ENCODE measurements at regions not wholly inside any gene's neighbourhood (a gene's known extent, or its start where the extent isn't known, plus 50 kb on each side); places are given as distances from the start of the nearest gene placed in this dataset.
"Not testable (repeated sequence)": the region's sequence is repeated elsewhere in the genome, so short reads cannot be mapped to it uniquely, and the experiment has no call there.

- DNase-seq (ENCODE audit: low read depth): no peak
Observed at GRCh38 chr2:117199511-117199910, 615.0 kb upstream of the DDX18 start.

GRCh38 chr2:117212562-117212961 lies 601.9 kb upstream of the DDX18 start:
- DNase-seq (ENCODE audit: low read depth): no peak

- no peak for DNase-seq (ENCODE audit: low read depth)
Observed at GRCh38 chr2:117217145-117217544, 597.3 kb upstream of the DDX18 start.

GRCh38 chr2:117222809-117223208 lies 591.7 kb upstream of the DDX18 start:
- DNase-seq (ENCODE audit: low read depth): no peak

- no peak for DNase-seq (ENCODE audit: low read depth)
Observed at GRCh38 chr2:117232305-117232704, 582.2 kb upstream of the DDX18 start.

GRCh38 chr2:117257362-117257761 lies 557.1 kb upstream of the DDX18 start:
- DNase-seq (ENCODE audit: low read depth): no peak

- no peak for DNase-seq (ENCODE audit: low read depth)
Observed at GRCh38 chr2:117269574-117269973, 544.9 kb upstream of the DDX18 start.

GRCh38 chr2:117271631-117272030 lies 542.9 kb upstream of the DDX18 start:
- DNase-seq (ENCODE audit: low read depth): no peak

GRCh38 chr2:117273009-117273671 lies 541.4 kb upstream of the DDX18 start:
- no peak for DNase-seq (ENCODE audit: low read depth)

- no peak for DNase-seq (ENCODE audit: low read depth)
Observed at GRCh38 chr2:117293012-117293411, 521.5 kb upstream of the DDX18 start.

- DNase-seq (ENCODE audit: low read depth): no peak
Observed at GRCh38 chr2:117299451-117299850, 515.0 kb upstream of the DDX18 start.

- no peak for DNase-seq (ENCODE audit: low read depth)
Observed at GRCh38 chr2:117308861-117309770, 505.4 kb upstream of the DDX18 start.

- DNase-seq (ENCODE audit: low read depth): no peak
Observed at GRCh38 chr2:117321816-117322215, 492.7 kb upstream of the DDX18 start.

GRCh38 chr2:117323331-117323730 lies 491.2 kb upstream of the DDX18 start:
- no peak for DNase-seq (ENCODE audit: low read depth)

- DNase-seq (ENCODE audit: low read depth): no peak
Observed at GRCh38 chr2:117330641-117331040, 483.9 kb upstream of the DDX18 start.

- no peak for DNase-seq (ENCODE audit: low read depth)
Observed at GRCh38 chr2:117335967-117336366, 478.5 kb upstream of the DDX18 start.

- DNase-seq (ENCODE audit: low read depth): no peak
Observed at GRCh38 chr2:117336496-117336895, 478.0 kb upstream of the DDX18 start.

- not testable (repeated sequence) for DNase-seq (ENCODE audit: low read depth)
Observed at GRCh38 chr2:117337981-117338380, 476.5 kb upstream of the DDX18 start.

- DNase-seq (ENCODE audit: low read depth): no peak
Observed at GRCh38 chr2:117339980-117340379, 474.5 kb upstream of the DDX18 start.

- no peak for DNase-seq (ENCODE audit: low read depth)
Observed at GRCh38 chr2:117341690-117342089, 472.8 kb upstream of the DDX18 start.

GRCh38 chr2:117342415-117342814 lies 472.1 kb upstream of the DDX18 start:
- DNase-seq (ENCODE audit: low read depth): no peak

GRCh38 chr2:117349687-117350086 lies 464.8 kb upstream of the DDX18 start:
- DNase-seq (ENCODE audit: low read depth): no peak

- DNase-seq (ENCODE audit: low read depth): no peak
Observed at GRCh38 chr2:117351396-117351795, 463.1 kb upstream of the DDX18 start.
